ENCODE measurements at regions not wholly inside any gene's neighbourhood (a gene's known extent, or its start where the extent isn't known, plus 50 kb on each side); places are given as distances from the start of the nearest gene placed in this dataset.

- Histone ChIP-seq H3K27me3 (no peaks in the 10 kb centered on the region), H3K4me1 (no peaks in the 10 kb centered on the region), H3K9me3 (no peaks in the 10 kb centered on the region), H3K36me3 (no peaks in the 10 kb centered on the region), H3K27ac (no peak overlapping the region), H3K4me3 (no peak overlapping the region)
- TF ChIP-seq CTCF (IDR thresholded peaks at IDR 0.05) (no peak), POLR2A (IDR thresholded peaks at IDR 0.05) (no peak)
- DNase-seq, result no peak
- intact Hi-C loops (cut with DNase I; ENCODE audit: low total_unique reads), result no loop called here
Observed at GRCh38 chr18:55072698-55073097, 113.4 kb upstream of the CCDC68 start.

- H3K9me3 ChIP-seq, result no peaks in the 10 kb centered on the region
- TF ChIP-seq CTCF (IDR thresholded peaks at IDR 0.05) (no peak), POLR2A (IDR thresholded peaks at IDR 0.05) (no peak)
- H3K36me3 ChIP-seq, result no peaks in the 10 kb centered on the region
- H3K27ac ChIP-seq, result no peak overlapping the region
- H3K4me3 ChIP-seq, result no peak overlapping the region
- no peaks in the 10 kb centered on the region for H3K27me3 ChIP-seq
- intact Hi-C loops (cut with DNase I; ENCODE audit: low total_unique reads), result no loop called here
- no peak for DNase-seq
- no peaks in the 10 kb centered on the region for H3K4me1 ChIP-seq
Observed at GRCh38 chr18:55072181-55072580, 112.9 kb upstream of the CCDC68 start.

- TF ChIP-seq POLR2A (IDR thresholded peaks at IDR 0.05), result no peak
- TF ChIP-seq CTCF (IDR thresholded peaks at IDR 0.05), result no peak
- no peak for DNase-seq
- Histone ChIP-seq H3K36me3 (no peaks in the 10 kb centered on the region), H3K27ac (no peak overlapping the region), H3K9me3 (no peaks in the 10 kb centered on the region), H3K4me3 (no peak overlapping the region), H3K4me1 (no peaks in the 10 kb centered on the region), H3K27me3 (no peaks in the 10 kb centered on the region)
- intact Hi-C loops (cut with DNase I; ENCODE audit: low total_unique reads), result no loop called here
Observed at GRCh38 chr18:55069497-55069896, 110.2 kb upstream of the CCDC68 start.

GRCh38 chr18:55064760-55065159 is 105.5 kb upstream of the CCDC68 start:
- intact Hi-C loops (cut with DNase I; ENCODE audit: low total_unique reads), result no loop called here
- TF ChIP-seq CTCF (IDR thresholded peaks at IDR 0.05) (no peak), POLR2A (IDR thresholded peaks at IDR 0.05) (no peak)
- Histone ChIP-seq H3K4me1 (no peaks in the 10 kb centered on the region), H3K36me3 (no peaks in the 10 kb centered on the region), H3K9me3 (no peaks in the 10 kb centered on the region), H3K27ac (no peak overlapping the region), H3K4me3 (no peak overlapping the region), H3K27me3 (no peaks in the 10 kb centered on the region)
- no peak for DNase-seq

- no peak for DNase-seq
- intact Hi-C loops (cut with DNase I; ENCODE audit: low total_unique reads), result no loop called here
- TF ChIP-seq POLR2A (IDR thresholded peaks at IDR 0.05) (no peak), CTCF (IDR thresholded peaks at IDR 0.05) (no peak)
Observed at GRCh38 chr18:55064073-55064472, 104.8 kb upstream of the CCDC68 start.

More at GRCh38 chr18:55064073-55064472, 104.8 kb upstream of the CCDC68 start:
- H3K9me3 ChIP-seq, result no peaks in the 10 kb centered on the region
- no peaks in the 10 kb centered on the region for H3K36me3 ChIP-seq
- no peaks in the 10 kb centered on the region for H3K27me3 ChIP-seq
- H3K4me1 ChIP-seq, result no peaks in the 10 kb centered on the region
- H3K27ac ChIP-seq, result no peak overlapping the region
- no peak overlapping the region for H3K4me3 ChIP-seq

Data from uterus (tissue), 3 donors.